ENCODE measurements at regions not wholly inside any gene's neighbourhood (a gene's known extent, or its start where the extent isn't known, plus 50 kb on each side); places are given as distances from the start of the nearest gene placed in this dataset.

DNA sequence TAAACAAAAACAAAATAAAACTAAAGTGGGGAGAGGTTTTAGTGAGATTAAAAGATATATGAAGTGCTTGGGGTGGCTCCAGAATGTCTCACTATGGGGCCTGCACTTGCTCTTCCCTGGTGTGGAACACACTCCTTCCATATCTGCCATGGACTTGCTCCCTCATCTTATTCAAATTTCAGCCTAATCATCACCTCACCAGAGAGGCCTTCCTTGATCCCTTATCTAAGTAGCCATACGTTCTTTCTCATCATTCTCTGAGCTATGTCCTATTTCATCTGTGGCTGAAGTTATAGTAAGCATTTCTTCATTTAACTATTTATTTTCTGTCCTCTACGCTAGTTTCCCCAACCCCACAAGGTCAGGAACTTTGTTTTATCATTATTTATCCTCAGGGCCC, 511.7 kb downstream of the NTRK3 start:
- Histone ChIP-seq H3K4me3 (no peak overlapping the region), H3K4me1 (replicated peaks; ENCODE audit: insufficient read depth) (no peaks in the 10 kb centered on the region), H3K27me3 (ENCODE audit: insufficient read depth, low read depth) (no peaks in the 10 kb centered on the region), H3K27ac (no peak overlapping the region), H3F3A (ENCODE audit: insufficient read depth, low read depth) (no peaks in the 10 kb centered on the region), H3K79me2 (ENCODE audit: low read depth) (no peaks in the 10 kb centered on the region), H3K36me3 (ENCODE audit: low read depth) (no peaks in the 10 kb centered on the region), H3K4me2 (no peak overlapping the region), H3K9me2 (ENCODE audit: insufficient read depth) (no peaks in the 10 kb centered on the region), H4K20me1 (ENCODE audit: insufficient read depth) (no peaks in the 10 kb centered on the region), H3K9me3 (ENCODE audit: insufficient read depth, low read depth) (no peaks in the 10 kb centered on the region), H2AFZ (no peak overlapping the region)
- no TSS peak for BruUV-seq (replicated peaks)
- POLR2A ChIA-PET (ENCODE audit: unreplicated experiment), result no interaction called here
- intact Hi-C loops (cut with micrococcal nuclease; ENCODE audit: unreplicated experiment), result no loop called here
- CTCF ChIA-PET, result no interaction called here
- TF ChIP-seq, protein P1, sequence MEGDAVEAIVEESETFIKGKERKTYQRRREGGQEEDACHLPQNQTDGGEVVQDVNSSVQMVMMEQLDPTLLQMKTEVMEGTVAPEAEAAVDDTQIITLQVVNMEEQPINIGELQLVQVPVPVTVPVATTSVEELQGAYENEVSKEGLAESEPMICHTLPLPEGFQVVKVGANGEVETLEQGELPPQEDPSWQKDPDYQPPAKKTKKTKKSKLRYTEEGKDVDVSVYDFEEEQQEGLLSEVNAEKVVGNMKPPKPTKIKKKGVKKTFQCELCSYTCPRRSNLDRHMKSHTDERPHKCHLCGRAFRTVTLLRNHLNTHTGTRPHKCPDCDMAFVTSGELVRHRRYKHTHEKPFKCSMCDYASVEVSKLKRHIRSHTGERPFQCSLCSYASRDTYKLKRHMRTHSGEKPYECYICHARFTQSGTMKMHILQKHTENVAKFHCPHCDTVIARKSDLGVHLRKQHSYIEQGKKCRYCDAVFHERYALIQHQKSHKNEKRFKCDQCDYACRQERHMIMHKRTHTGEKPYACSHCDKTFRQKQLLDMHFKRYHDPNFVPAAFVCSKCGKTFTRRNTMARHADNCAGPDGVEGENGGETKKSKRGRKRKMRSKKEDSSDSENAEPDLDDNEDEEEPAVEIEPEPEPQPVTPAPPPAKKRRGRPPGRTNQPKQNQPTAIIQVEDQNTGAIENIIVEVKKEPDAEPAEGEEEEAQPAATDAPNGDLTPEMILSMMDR (conservative IDR thresholded peaks at IDR 0.05), result no peak
- no peak for TF ChIP-seq EZH2 (IDR thresholded peaks at IDR 0.05; ENCODE audit: low read depth)
- no peak for DNase-seq

DNA sequence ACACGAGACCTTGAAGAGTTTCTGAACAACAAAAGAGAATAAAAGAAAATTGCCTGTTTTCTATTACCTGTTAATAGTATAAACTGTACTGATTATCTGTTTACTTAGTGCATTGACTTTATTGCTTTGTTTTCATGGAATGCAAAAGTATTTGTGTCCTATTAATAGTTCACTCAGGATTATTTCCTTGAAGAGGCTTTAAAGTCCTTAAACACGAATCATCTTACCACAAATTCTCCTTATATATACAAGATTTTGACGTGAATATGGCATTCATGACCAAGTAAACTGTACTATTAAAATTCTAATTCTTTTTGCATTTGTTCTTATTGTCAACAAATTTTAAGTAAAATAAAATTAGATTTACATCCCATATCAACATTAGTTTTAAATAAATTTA, 513.0 kb downstream of the NTRK3 start:
- no peaks in the 10 kb centered on the region for H3K9me2 ChIP-seq (ENCODE audit: insufficient read depth)
- no peak for DNase-seq
- BruUV-seq (replicated peaks), result no TSS peak
- no peaks in the 10 kb centered on the region for H3K4me1 ChIP-seq (replicated peaks; ENCODE audit: insufficient read depth)
- no peaks in the 10 kb centered on the region for H3K36me3 ChIP-seq (ENCODE audit: low read depth)
- no peaks in the 10 kb centered on the region for H3K79me2 ChIP-seq (ENCODE audit: low read depth)
- no peaks in the 10 kb centered on the region for H3K27me3 ChIP-seq (ENCODE audit: insufficient read depth, low read depth)
- TF ChIP-seq, protein P1 (conservative IDR thresholded peaks at IDR 0.05), result no peak
- TF ChIP-seq EZH2 (IDR thresholded peaks at IDR 0.05; ENCODE audit: low read depth), result no peak
- no peaks in the 10 kb centered on the region for H3F3A ChIP-seq (ENCODE audit: insufficient read depth, low read depth)
- no peaks in the 10 kb centered on the region for H4K20me1 ChIP-seq (ENCODE audit: insufficient read depth)
- intact Hi-C loops (cut with micrococcal nuclease; ENCODE audit: unreplicated experiment), result no loop called here
- H3K9me3 ChIP-seq (ENCODE audit: insufficient read depth, low read depth), result no peaks in the 10 kb centered on the region
- no peak overlapping the region for H3K4me3 ChIP-seq
- POLR2A ChIA-PET (ENCODE audit: unreplicated experiment), result no interaction called here
- no peak overlapping the region for H2AFZ ChIP-seq
- CTCF ChIA-PET, result no interaction called here
- H3K27ac ChIP-seq, result no peak overlapping the region
- H3K4me2 ChIP-seq, result no peak overlapping the region

DNA sequence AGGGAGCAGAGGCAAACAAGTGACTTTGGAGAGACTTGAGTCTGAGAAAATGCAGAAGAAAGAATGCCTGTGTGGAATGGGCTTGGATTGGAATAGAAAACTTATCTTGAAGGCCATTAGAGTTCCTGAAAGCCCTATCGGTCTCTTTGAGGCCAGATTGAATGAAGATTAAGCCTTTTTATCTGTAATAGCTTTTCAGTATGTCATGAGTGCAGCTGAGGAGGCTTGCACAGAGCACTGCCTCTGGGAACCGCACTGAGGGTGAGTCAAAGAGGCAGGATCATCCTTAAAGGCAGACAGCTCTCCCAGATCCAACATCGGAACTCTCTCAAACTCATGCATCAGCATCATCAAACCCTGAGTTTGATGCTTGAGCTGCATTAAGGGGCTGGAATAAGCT, 515.2 kb downstream of the NTRK3 start:
- no peak overlapping the region for H2AFZ ChIP-seq
- no peak overlapping the region for H3K4me3 ChIP-seq
- TF ChIP-seq, protein P1 (conservative IDR thresholded peaks at IDR 0.05), result no peak
- TF ChIP-seq EZH2 (IDR thresholded peaks at IDR 0.05; ENCODE audit: low read depth), result no peak
- no peak overlapping the region for H3K4me2 ChIP-seq
- no peaks in the 10 kb centered on the region for H4K20me1 ChIP-seq (ENCODE audit: insufficient read depth)
- no peaks in the 10 kb centered on the region for H3K9me2 ChIP-seq (ENCODE audit: insufficient read depth)
- H3F3A ChIP-seq (ENCODE audit: insufficient read depth, low read depth), result no peaks in the 10 kb centered on the region
- no peaks in the 10 kb centered on the region for H3K27me3 ChIP-seq (ENCODE audit: insufficient read depth, low read depth)
- no peaks in the 10 kb centered on the region for H3K79me2 ChIP-seq (ENCODE audit: low read depth)
- intact Hi-C loops (cut with micrococcal nuclease; ENCODE audit: unreplicated experiment), result no loop called here
- no peaks in the 10 kb centered on the region for H3K36me3 ChIP-seq (ENCODE audit: low read depth)
- ChIA-PET POLR2A (ENCODE audit: unreplicated experiment) (no interaction called here), CTCF (no interaction called here)
- no peak overlapping the region for H3K27ac ChIP-seq
- no peaks in the 10 kb centered on the region for H3K9me3 ChIP-seq (ENCODE audit: insufficient read depth, low read depth)
- no peak for DNase-seq
- H3K4me1 ChIP-seq (replicated peaks; ENCODE audit: insufficient read depth), result no peaks in the 10 kb centered on the region
- no TSS peak for BruUV-seq (replicated peaks)

Measured in PC-9 (cell line).